ENCODE measurements at regions not wholly inside any gene's neighbourhood (a gene's known extent, or its start where the extent isn't known, plus 50 kb on each side); places are given as distances from the start of the nearest gene placed in this dataset.
"Not testable (repeated sequence)": the region's sequence is repeated elsewhere in the genome, so short reads cannot be mapped to it uniquely, and the experiment has no call there.

GRCh38 chr6:5837323-5837722 lies 169.4 kb downstream of the NRN1 start:
- DNase-seq (ENCODE audit: low spot score), result no peak

DNA sequence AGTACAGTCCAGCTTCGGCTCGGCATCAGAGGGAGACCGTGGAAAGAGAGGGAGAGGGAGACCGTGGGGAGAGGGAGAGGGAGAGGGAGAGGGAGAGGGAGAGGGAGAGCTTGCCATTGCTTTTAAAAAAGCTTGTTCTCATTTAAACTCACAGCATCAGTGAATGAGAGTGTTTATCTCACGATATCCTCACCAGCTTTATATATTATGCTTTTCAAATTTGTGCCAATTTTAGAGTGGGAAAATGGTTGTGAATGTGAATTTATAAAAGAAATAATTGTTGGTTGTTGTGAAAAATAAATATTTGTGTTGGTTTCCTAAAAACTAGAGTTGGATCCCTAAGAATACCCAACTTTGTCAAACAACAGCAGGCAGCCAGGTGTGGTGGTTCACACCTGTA lies 170.1 kb downstream of the NRN1 start:
- not testable (repeated sequence) for DNase-seq (ENCODE audit: low spot score)

DNA sequence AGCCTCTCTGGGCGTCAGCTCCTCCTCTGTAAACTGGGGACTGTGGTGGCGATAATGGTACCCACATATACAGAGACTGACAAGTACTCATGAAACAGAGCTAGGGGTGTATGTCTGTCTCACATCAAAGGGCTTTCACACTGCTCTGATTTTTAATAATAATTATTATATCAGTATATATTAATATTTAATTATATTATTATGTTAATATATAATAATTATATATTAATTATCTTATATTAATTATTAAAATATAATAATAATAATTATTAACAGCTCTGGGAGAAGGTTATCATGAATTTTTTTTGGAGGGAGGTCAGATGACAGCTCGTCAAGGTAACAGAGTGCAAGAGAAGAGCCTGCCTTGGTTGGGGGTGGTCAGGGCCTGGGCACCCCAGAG lies 173.6 kb downstream of the NRN1 start:
- no peak for DNase-seq (ENCODE audit: low spot score)

DNA sequence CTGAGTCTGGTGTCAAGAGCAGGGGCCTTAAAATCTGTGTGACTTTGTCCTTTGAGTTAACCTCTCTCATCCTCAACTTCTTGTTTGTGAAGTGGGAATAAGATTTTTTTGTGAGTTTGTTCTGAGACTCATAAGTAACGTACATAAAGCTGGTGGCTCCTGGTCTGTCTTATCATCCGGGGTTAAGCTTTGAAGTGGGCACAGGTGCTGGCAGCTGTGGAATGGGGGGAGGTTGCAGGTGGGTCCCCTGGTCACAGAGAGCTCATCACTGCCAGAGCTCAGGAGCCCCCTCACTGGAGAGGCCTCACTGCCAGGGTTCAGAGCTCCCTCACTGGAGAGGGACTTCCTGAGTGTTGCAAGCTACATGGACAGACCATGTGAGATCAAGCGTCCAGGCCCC lies 174.1 kb downstream of the NRN1 start:
- no peak for DNase-seq (ENCODE audit: low spot score)

DNA sequence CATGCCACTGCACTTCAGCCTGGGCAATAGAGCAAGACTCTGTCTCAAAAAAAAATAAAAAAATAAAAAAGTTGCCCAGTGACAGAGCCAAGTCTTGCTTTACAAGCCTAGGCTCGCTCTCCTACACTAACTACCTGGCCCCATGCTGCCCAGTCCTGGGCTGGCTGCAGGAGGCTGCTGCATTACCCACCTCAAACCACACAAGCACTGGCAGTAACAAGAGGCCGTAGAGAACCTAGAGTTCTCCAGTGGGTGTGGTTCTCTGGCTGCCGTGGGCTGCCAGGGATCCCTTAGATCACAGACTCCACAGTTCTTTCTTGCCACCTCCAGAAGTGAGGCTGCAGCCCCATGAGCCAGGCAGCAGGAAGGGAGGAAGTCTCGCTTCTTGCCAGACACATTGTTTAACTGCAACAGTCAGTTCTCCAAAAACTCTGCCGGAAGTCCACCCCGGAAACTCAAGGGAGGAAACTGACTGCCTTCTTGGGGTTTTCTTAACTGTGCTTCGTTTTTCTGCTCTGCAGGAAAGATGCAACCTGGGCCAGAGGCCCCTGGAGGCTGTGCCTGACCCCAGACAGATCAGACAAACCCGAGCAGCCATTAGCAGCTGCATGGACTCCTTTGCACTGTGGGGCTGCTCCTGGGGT lies 175.4 kb downstream of the NRN1 start:
- DNase-seq (ENCODE audit: low spot score), result peak; percentile 77

DNA sequence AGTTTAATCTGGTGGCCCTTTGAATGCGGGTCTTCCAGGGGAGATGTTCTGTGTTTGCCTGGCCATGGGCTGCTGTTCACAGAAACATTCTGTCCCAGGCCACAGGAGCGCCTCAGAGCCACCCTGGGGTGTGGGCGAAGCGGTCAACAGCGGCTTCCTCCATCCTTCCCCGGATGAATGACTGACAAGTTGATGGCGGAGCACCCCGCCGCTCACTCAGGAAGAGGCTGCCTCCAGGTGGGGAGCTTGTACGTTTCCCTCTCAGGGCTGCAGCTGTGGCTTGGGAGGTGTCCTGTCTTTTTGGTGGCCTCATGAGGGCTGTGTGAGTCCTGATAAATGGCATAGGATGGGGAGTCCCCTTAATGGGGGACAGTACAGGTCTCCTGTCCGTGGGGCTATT lies 178.4 kb downstream of the NRN1 start:
- no peak for DNase-seq (ENCODE audit: low spot score)

DNA sequence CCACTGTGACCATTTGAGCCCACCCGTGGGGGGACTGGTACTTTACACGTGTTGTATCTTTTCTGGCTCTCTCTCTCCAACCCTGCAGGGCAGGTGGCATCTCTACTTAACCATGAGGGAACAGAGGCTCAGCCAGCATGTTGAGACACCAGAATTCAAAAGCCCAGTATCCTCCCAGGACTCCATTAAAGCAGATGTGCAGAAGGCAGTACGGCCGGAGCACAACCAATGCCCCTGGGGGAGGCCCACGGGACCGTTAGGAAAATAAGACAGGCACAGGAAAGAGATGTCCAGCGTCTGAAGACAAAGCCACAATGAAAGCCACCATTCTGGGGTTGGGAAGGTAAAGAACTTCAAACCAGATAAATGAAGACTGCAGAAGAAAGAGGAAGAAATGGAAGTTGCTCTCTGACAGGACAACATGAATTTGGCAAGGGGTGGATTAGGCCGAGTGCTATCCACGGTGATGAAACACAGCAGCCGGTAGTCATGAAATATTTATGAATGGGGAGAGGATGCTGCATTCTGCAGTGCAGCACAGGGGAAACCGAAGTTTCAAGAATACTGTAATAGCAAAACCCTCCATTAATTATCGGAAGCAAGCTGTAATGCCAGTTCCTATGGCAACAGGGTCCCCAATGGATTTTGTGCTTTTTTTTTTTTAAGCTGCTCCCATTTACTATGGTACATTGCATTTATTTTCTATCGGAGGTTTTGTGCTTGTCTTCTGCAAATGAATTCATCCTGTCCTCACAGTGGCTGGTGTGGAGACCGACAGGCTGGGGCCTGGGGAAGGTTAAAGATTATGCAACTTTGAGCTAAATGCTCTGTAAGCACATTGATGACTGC lies 179.4 kb downstream of the NRN1 start:
- no peak for DNase-seq (ENCODE audit: low spot score)

DNA sequence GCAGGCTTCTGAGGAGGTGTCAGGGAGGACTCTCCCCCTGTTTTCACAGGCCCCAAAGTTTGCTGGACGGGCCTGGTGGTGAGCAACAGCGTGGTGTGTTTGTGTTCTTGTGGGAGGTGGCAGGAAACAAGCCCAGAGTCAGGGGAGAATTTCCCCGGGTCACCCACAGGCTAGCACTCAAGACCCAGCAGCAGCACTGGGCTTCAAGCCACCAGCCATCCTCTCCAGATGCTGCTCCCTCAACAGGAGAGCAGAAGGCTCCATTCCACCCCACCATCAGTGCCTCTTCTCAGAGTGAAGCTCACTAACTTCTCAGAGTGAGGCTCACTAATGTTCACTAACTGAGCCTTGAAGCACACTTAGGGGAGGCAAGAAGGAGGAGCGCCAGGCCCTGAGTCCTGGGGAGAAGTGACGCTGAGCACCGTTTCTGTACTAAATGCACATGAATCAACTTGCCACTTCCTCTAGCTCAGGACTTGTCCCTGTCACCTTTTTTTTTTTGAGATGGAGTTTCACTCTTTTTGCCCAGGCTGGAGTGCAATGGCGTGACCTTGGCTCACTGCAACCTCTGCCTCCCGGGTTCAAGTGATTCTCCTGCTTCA lies 182.2 kb downstream of the NRN1 start:
- DNase-seq (ENCODE audit: low spot score), result peak; percentile 11
